Esophagus muscularis mucosa (tissue), 4 donors: ENCODE measurements at regions not wholly inside any gene's neighbourhood (a gene's known extent, or its start where the extent isn't known, plus 50 kb on each side); places are given as distances from the start of the nearest gene placed in this dataset.
A peak's percentile ranks its signal among the peaks of the same experiment; 100 is the strongest.

ENCODE experiments used
- DNase-seq: peaks from one replicate; pipeline ENCODE4 v3.0.0-alpha.2; 2017; ENCODE audit errors: extremely low spot score
- H3K27ac ChIP-seq, 4 donors: fragments of 200-600 bp; sonication (generic); replicated peaks in 1 of 4; 1 replicate in 3 of 4; 2 replicates in 1 of 4; pipeline ENCODE4 v1.5.1; 2016 to 2019; ENCODE audit warnings: mild to moderate bottlenecking in 1 of 4
- H3K27me3 ChIP-seq, 4 donors: fragments of 200-600 bp; sonication (generic); one replicate each; pipeline versions ENCODE4 v1.5.1 to v1.6.0; 2016 to 2019
- H3K36me3 ChIP-seq, 4 donors: fragments of 200-600 bp; sonication (generic); one replicate each; pipeline ENCODE4 v1.5.1; 2016 to 2019
- H3K4me1 ChIP-seq, 4 donors: fragments of 200-600 bp; sonication (generic); one replicate each; pipeline ENCODE4 v1.5.1; 2016 to 2019
- H3K4me3 ChIP-seq, 4 donors: fragments of 200-600 bp; sonication (generic); 1 replicate in 2 of 4; 2 replicates in 2 of 4; pipeline ENCODE4 v1.5.1; 2016 to 2019; ENCODE audit warnings: mild to moderate bottlenecking in 4 of 4, moderate library complexity in 1 of 4
- H3K9me3 ChIP-seq, 4 donors: fragments of 200-600 bp; sonication (generic); 1 replicate in 3 of 4; 2 replicates in 1 of 4; pipeline ENCODE4 v1.5.1; 2016 to 2019
- EP300 ChIP-seq: sonication (generic); formaldehyde crosslinking; IDR thresholded peaks from one replicate; pipeline ENCODE4 v1.6.1; 2017; ENCODE audit warnings: antibody characterized with exemption
- POLR2A ChIP-seq: fragments of 450-650 bp; IDR thresholded peaks from one replicate; pipeline ENCODE4 v1.6.1; 2017; ENCODE audit warnings: antibody characterized with exemption, moderate library complexity, mild to moderate bottlenecking, low read depth
- POLR2AphosphoS5 ChIP-seq, 2 donors: sonication (generic); formaldehyde crosslinking; IDR thresholded peaks; one replicate each; pipeline ENCODE4 v1.6.1; 2017; ENCODE audit warnings: antibody characterized with exemption in 2 of 2
- WGBS: methylation state at CpG from one replicate; pipeline ENCODE4 v1.1.5; 2018; 5-methylcytosine and 5-hydroxymethylcytosine counted together
- intact Hi-C: fragments of 100-400 bp; cut with DNase I; formaldehyde crosslinking; loops from one replicate; pipeline ENCODE4 v1.15.1; 2023
- TF ChIP-seq, protein P1 (sequence below), 3 experiments: fragments of 200-600 bp in 2 of 3; fragments of 450-650 bp in 1 of 3; sonication (generic) in 2 of 3; IDR thresholded peaks; one replicate each; pipeline ENCODE4 v1.5.1; 2017 to 2019; ENCODE audit warnings: antibody characterized with exemption in 3 of 3, mild to moderate bottlenecking in 2 of 3, moderate library complexity in 1 of 3

DNA sequence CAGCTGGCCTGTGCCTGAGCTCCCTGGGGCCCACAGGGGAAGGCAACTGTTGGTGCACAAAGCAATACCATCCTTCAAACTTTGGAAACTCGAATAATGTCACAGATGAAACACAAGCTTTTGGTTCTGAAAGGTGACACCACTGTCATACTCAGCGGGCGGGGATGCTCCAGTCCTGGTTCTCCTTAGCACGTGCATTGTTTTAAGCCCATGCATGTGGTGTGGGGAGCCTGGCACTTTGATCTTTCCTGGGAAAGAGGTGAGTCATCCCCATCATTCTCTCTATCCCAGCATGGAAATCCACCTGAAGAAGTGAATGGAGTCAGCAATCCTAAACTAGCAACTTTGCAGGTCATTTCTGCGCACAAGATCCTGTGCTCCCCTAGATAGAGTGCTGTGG is 119.6 kb downstream of the GLRX3 start:
- H3K27me3 ChIP-seq: no peaks in the 10 kb centered on the region
- H3K4me1 ChIP-seq: no peaks in the 10 kb centered on the region
- H3K36me3 ChIP-seq: no peaks in the 10 kb centered on the region
- H3K9me3 ChIP-seq: no peaks in the 10 kb centered on the region
- DNase-seq: no peak
- H3K27ac ChIP-seq: no peak overlapping the region
- no peak overlapping the region for H3K4me3 ChIP-seq
- intact Hi-C loops: no loop called here
- WGBS: 84% methylated on average over 5 of the region's 5 CpGs
- no peak for TF ChIP-seq POLR2AphosphoS5 (IDR thresholded peaks at IDR 0.05)
- TF ChIP-seq POLR2A: no peak
- no peak for TF ChIP-seq EP300
- TF ChIP-seq, protein P1, sequence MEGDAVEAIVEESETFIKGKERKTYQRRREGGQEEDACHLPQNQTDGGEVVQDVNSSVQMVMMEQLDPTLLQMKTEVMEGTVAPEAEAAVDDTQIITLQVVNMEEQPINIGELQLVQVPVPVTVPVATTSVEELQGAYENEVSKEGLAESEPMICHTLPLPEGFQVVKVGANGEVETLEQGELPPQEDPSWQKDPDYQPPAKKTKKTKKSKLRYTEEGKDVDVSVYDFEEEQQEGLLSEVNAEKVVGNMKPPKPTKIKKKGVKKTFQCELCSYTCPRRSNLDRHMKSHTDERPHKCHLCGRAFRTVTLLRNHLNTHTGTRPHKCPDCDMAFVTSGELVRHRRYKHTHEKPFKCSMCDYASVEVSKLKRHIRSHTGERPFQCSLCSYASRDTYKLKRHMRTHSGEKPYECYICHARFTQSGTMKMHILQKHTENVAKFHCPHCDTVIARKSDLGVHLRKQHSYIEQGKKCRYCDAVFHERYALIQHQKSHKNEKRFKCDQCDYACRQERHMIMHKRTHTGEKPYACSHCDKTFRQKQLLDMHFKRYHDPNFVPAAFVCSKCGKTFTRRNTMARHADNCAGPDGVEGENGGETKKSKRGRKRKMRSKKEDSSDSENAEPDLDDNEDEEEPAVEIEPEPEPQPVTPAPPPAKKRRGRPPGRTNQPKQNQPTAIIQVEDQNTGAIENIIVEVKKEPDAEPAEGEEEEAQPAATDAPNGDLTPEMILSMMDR (IDR thresholded peaks at IDR 0.05): no peak

- intact Hi-C loops: no loop called here
Observed at GRCh38 chr10:130257897-130258296, 121.7 kb downstream of the GLRX3 start.

DNA sequence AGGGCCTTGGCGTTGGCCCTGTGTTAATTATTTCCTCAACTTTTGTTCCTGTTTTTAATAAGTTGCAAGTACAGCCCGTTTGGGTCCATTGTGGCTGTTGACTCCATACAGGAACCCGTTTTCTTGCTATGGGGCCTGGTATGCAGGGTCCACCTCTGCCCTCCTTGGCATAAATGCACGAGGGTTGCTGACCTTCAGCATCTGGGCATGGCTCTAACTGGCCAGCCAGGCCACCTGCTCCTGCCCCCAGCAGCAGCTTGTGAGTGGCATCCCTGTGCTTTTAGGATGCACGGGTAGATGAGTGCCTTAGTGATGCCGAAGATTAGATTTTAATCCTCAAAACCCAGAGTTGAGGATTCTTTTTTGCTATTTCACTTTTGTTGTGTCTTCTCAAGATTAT is 123.2 kb downstream of the GLRX3 start:
- Histone ChIP-seq H3K9me3 (peaks cover 0 to 3% (median 0%) of the 10 kb centered on the region in 4 donors), H3K4me3 (no peak overlapping the region), H3K4me1 (no peaks in the 10 kb centered on the region), H3K27me3 (no peaks in the 10 kb centered on the region), H3K36me3 (no peaks in the 10 kb centered on the region), H3K27ac (no peak overlapping the region)
- 61% methylated on average over 6 of the region's 6 CpGs for WGBS
- intact Hi-C loops: no loop called here
- TF ChIP-seq POLR2A: no peak
- TF ChIP-seq, protein P1 (IDR thresholded peaks at IDR 0.05): no peak
- no peak for TF ChIP-seq POLR2AphosphoS5 (IDR thresholded peaks at IDR 0.05)
- no peak for TF ChIP-seq EP300
- no peak for DNase-seq

More at GRCh38 chr10:130257897-130258296, 121.7 kb downstream of the GLRX3 start:
- no peak for DNase-seq
- 90% methylated on average over 7 of the region's 7 CpGs for WGBS
- Histone ChIP-seq H3K4me3 (no peak overlapping the region), H3K27me3 (no peaks in the 10 kb centered on the region), H3K4me1 (no peaks in the 10 kb centered on the region), H3K27ac (no peak overlapping the region), H3K9me3 (peaks cover 0 to 3% (median 0%) of the 10 kb centered on the region in 4 donors), H3K36me3 (no peaks in the 10 kb centered on the region)
- TF ChIP-seq POLR2A (no peak), POLR2AphosphoS5 (IDR thresholded peaks at IDR 0.05) (no peak), EP300 (no peak)
- TF ChIP-seq, protein P1 (IDR thresholded peaks at IDR 0.05): no peak

- Histone ChIP-seq H3K36me3 (no peaks in the 10 kb centered on the region), H3K9me3 (peaks cover 0 to 8% (median 2%) of the 10 kb centered on the region in 4 donors), H3K27me3 (no peaks in the 10 kb centered on the region), H3K4me3 (no peak overlapping the region), H3K27ac (no peak overlapping the region), H3K4me1 (no peaks in the 10 kb centered on the region)
- peak; percentile 89 for DNase-seq
- TF ChIP-seq, protein P1 (IDR thresholded peaks at IDR 0.05): no peak
- TF ChIP-seq POLR2AphosphoS5 (IDR thresholded peaks at IDR 0.05): no peak
- TF ChIP-seq EP300: no peak
- TF ChIP-seq POLR2A: no peak
- intact Hi-C loops: no loop called here
- 78% methylated on average over 5 of the region's 5 CpGs for WGBS
Observed at GRCh38 chr10:130261306-130261705, 125.1 kb downstream of the GLRX3 start.

DNA sequence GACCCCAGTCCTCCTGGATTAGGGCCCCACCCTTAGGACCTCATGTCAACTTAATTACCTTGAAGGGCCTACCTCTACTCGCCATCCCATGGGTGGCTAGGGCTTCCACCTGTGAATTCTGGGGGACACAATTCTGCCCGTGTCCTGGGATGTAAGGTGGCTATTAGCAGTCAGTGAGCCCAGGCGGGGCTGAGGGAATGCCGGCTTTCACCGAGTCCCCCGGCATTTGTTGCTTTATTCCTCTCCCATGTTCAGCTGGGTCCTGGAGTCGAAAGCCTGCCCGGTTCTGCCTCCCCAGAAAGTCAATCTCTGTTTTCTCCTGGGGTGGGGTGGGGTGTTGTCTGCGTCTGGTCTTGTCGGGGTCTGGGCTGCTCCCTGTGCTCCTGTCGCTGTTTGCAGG is 125.6 kb downstream of the GLRX3 start:
- TF ChIP-seq POLR2A: no peak
- TF ChIP-seq, protein P1 (IDR thresholded peaks at IDR 0.05): no peak
- no peak for TF ChIP-seq EP300
- TF ChIP-seq POLR2AphosphoS5 (IDR thresholded peaks at IDR 0.05): no peak
- Histone ChIP-seq H3K27me3 (no peaks in the 10 kb centered on the region), H3K36me3 (no peaks in the 10 kb centered on the region), H3K4me3 (no peak overlapping the region), H3K4me1 (no peaks in the 10 kb centered on the region), H3K27ac (no peak overlapping the region), H3K9me3 (peaks cover 0 to 8% (median 4%) of the 10 kb centered on the region in 4 donors)
- 96% methylated on average over 11 of the region's 11 CpGs for WGBS
- intact Hi-C loops: no loop called here
- peak; percentile 60 for DNase-seq
